ENCODE measurements at regions not wholly inside any gene's neighbourhood (a gene's known extent, or its start where the extent isn't known, plus 50 kb on each side); places are given as distances from the start of the nearest gene placed in this dataset.
"Not testable (repeated sequence)": the region's sequence is repeated elsewhere in the genome, so short reads cannot be mapped to it uniquely, and the experiment has no call there.

- no peak overlapping the region for H3K4me3 ChIP-seq
- H3K27ac ChIP-seq: no peak overlapping the region
- DNase-seq (ENCODE audit: low spot score): no peak
- TF ChIP-seq, protein P1, sequence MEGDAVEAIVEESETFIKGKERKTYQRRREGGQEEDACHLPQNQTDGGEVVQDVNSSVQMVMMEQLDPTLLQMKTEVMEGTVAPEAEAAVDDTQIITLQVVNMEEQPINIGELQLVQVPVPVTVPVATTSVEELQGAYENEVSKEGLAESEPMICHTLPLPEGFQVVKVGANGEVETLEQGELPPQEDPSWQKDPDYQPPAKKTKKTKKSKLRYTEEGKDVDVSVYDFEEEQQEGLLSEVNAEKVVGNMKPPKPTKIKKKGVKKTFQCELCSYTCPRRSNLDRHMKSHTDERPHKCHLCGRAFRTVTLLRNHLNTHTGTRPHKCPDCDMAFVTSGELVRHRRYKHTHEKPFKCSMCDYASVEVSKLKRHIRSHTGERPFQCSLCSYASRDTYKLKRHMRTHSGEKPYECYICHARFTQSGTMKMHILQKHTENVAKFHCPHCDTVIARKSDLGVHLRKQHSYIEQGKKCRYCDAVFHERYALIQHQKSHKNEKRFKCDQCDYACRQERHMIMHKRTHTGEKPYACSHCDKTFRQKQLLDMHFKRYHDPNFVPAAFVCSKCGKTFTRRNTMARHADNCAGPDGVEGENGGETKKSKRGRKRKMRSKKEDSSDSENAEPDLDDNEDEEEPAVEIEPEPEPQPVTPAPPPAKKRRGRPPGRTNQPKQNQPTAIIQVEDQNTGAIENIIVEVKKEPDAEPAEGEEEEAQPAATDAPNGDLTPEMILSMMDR (IDR thresholded peaks at IDR 0.05): no peak
These were observed 343.1 kb upstream of the FRG2C start for GRCh38 chr3:75321060-75321459.

GRCh38 chr3:75323936-75324335 is 340.2 kb upstream of the FRG2C start:
- H3K4me3 ChIP-seq; DNase-seq (ENCODE audit: low spot score); H3K27ac ChIP-seq: not testable (repeated sequence)

DNA sequence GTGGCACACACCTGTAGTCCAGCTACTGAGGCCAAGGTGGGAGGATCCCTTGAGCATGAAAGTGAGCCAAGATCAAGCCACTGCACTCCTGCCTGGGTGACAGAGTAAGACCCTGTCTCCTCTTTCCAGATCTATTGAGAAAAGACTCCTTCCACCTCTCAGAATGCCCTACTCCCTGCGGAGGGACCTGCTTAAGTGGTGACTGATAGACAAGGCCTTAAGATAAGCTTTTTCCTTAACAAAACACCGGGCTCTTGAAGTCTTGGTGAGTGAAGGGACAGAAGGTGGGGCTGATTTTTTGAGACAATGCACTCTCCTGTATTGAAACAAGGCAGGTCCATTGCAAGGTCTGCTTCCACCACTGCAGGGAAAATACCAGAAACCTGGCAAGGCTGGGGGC is 338.4 kb upstream of the FRG2C start:
- no peak for DNase-seq (ENCODE audit: low spot score)
- TF ChIP-seq, protein P1 (IDR thresholded peaks at IDR 0.05): no peak
- Histone ChIP-seq H3K27ac (no peak overlapping the region), H3K4me3 (no peak overlapping the region)

GRCh38 chr3:75327453-75327852 is 336.7 kb upstream of the FRG2C start:
- TF ChIP-seq, protein P1 (IDR thresholded peaks at IDR 0.05): no peak
- Histone ChIP-seq H3K4me3 (no peak overlapping the region), H3K27ac (no peak overlapping the region)
- DNase-seq (ENCODE audit: low spot score): no peak

- Histone ChIP-seq H3K27ac (no peak overlapping the region), H3K4me3 (no peak overlapping the region)
- DNase-seq (ENCODE audit: low spot score): no peak
- TF ChIP-seq, protein P1 (IDR thresholded peaks at IDR 0.05): no peak
These were observed 334.5 kb upstream of the FRG2C start for GRCh38 chr3:75329476-75330097.

DNA sequence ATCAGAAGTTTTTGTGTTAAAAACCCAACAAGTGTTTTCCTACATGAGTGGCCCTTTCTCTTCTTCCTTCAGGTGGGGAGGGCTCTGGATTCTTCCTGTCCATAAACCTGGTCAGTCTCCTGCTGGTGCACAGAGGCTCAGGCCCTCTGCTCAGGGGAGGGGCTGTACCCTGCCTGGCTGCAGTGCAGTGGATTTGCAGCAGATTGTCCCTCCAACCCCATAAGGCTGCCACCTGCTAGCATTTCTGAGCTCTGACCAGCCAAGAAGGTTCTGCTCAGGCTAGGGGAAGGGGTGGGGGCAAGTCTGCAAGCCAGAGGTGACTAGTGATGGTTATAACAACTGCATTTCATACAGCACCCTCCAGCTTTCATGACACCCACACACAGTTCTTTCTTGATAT is 333.7 kb upstream of the FRG2C start:
- H3K4me3 ChIP-seq; H3K27ac ChIP-seq; DNase-seq (ENCODE audit: low spot score): not testable (repeated sequence)

- DNase-seq (ENCODE audit: low spot score); H3K27ac ChIP-seq: not testable (repeated sequence)
These were observed 332.0 kb upstream of the FRG2C start for GRCh38 chr3:75332090-75332489.

DNA sequence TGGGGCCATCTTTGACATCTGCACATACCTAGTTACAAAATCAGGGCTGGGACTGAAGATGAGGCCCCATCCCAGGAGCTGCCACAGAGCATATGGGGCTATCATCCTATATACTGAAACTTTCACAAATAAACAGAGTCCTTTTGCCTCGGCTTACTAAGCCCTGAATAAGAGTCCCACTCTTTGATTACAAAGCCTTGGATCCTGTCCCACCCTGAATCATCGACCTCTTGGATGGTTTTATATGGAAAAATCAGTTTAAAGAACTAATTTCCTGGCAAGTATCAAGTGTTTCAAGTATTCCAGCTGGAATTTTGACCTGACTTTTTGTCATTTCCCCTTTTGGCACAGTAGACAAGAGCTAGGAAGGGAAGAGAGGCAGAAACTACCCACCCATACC is 331.3 kb upstream of the FRG2C start:
- TF ChIP-seq, protein P1 (IDR thresholded peaks at IDR 0.05): no peak
- Histone ChIP-seq H3K4me3 (no peak overlapping the region), H3K27ac (no peak overlapping the region)
- no peak for DNase-seq (ENCODE audit: low spot score)

More at GRCh38 chr3:75332090-75332489, 332.0 kb upstream of the FRG2C start:
- not testable (repeated sequence) for H3K4me3 ChIP-seq

DNA sequence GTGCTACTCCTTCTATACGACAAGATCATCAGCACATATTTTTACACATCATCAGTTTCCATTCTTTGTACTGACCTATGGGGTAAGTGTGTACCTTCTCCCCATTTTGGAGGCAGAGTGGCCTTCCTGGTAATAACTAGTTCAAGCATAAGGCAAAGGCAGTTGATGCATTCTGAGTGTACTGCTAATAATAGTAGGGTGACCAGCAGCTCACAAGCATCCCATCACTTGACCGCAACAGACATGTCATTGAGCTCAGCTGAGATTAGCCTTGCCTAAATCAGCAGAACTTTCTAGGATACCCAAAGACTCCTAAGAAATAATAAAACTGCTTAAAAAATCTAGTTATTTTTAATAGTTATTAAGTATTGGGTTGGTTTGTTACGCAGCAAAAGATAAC is 329.8 kb upstream of the FRG2C start:
- no peak overlapping the region for H3K4me3 ChIP-seq
- H3K27ac ChIP-seq: no peak overlapping the region
- TF ChIP-seq, protein P1 (IDR thresholded peaks at IDR 0.05): no peak
- no peak for DNase-seq (ENCODE audit: low spot score)

Measured in coronary artery (tissue), 2 donors.